Testis (tissue), 2 donors: ENCODE measurements at regions not wholly inside any gene's neighbourhood (a gene's known extent, or its start where the extent isn't known, plus 50 kb on each side); places are given as distances from the start of the nearest gene placed in this dataset.

Experiments used
- POLR2A ChIP-seq: fragments of 450-650 bp; IDR thresholded peaks from one replicate; pipeline ENCODE4 v1.6.1; 2017; ENCODE audit warnings: antibody characterized with exemption, mild to moderate bottlenecking, moderate library complexity
- TF ChIP-seq, protein P1 (sequence below), 3 experiments: fragments of 450-650 bp in 2 of 3; fragments of 200-600 bp in 1 of 3; sonication (generic) in 1 of 3; IDR thresholded peaks; one replicate each; pipeline ENCODE4 v1.5.1; 2016 to 2019; ENCODE audit warnings: antibody characterized with exemption in 3 of 3, mild to moderate bottlenecking in 2 of 3, moderate library complexity in 1 of 3

DNA sequence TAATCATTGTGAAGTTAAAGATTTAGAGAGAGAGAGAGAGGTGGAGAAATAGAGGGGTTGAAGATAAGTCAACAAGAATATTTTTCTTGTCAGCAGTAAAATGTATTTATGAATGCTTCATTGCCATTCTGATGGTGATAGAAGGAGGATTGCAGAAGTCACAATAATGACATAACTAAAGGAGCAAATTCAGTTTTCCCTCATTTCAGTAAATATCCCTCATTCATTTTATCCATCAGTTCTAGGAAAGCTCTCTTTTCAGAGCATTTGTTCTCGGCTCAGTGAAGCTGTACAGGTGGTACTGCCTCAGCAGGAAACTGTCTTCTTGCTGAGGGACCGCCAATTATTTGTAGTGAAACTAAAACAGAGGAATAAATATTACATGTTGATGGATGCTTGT lies 681.4 kb downstream of the CETN3 start:
- TF ChIP-seq, protein P1, sequence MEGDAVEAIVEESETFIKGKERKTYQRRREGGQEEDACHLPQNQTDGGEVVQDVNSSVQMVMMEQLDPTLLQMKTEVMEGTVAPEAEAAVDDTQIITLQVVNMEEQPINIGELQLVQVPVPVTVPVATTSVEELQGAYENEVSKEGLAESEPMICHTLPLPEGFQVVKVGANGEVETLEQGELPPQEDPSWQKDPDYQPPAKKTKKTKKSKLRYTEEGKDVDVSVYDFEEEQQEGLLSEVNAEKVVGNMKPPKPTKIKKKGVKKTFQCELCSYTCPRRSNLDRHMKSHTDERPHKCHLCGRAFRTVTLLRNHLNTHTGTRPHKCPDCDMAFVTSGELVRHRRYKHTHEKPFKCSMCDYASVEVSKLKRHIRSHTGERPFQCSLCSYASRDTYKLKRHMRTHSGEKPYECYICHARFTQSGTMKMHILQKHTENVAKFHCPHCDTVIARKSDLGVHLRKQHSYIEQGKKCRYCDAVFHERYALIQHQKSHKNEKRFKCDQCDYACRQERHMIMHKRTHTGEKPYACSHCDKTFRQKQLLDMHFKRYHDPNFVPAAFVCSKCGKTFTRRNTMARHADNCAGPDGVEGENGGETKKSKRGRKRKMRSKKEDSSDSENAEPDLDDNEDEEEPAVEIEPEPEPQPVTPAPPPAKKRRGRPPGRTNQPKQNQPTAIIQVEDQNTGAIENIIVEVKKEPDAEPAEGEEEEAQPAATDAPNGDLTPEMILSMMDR (IDR thresholded peaks at IDR 0.05) = no peak
- TF ChIP-seq POLR2A = no peak
